OCI-M2 (cell line): ENCODE measurements at regions not wholly inside any gene's neighbourhood (a gene's known extent, or its start where the extent isn't known, plus 50 kb on each side); places are given as distances from the start of the nearest gene placed in this dataset.

Source experiments
- DNase-seq: peaks from one replicate; lab custom pipeline; 2025; ENCODE audit not compliant: unreplicated experiment; lab: John Stamatoyannopoulos, UW

DNA sequence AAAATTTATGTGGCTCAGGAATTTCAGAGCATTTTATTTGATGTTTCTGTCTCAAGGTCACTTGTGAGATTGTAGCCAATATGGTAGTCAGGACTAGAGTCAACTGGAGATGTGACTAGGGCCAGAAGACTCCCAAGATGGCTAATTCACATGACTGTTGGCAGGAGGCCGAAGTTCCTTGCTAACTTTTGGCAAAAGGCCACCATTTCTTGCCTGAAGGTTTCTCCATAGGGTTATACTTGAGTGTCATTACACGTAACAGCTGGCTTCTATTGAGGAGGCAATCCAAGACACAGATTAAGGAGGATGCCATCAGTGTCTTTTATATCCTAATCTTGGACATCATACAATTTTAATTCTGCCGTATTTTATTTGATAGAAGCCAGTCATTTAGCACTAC lies 162.3 kb upstream of the MAOA start:
- DNase-seq: no peak

DNA sequence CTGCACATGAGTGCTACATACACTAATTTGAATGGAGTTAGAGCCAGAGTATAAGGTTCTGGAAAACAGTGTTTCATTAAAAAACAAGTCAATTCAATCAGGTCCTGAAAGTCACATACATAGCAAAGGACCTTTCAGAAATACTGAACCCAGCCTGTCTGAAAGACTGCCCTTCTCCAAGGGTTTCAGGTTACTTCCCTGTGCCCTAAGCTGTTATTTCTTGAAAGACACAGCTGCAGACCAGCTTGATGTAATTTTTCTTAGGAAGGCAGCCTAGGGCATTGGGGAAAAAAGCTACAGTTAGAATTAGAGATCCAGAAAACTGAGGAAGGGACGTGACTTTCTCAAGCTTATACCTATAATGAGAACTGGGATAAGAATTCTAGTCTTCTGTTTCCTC lies 155.9 kb upstream of the MAOA start:
- DNase-seq: no peak

DNA sequence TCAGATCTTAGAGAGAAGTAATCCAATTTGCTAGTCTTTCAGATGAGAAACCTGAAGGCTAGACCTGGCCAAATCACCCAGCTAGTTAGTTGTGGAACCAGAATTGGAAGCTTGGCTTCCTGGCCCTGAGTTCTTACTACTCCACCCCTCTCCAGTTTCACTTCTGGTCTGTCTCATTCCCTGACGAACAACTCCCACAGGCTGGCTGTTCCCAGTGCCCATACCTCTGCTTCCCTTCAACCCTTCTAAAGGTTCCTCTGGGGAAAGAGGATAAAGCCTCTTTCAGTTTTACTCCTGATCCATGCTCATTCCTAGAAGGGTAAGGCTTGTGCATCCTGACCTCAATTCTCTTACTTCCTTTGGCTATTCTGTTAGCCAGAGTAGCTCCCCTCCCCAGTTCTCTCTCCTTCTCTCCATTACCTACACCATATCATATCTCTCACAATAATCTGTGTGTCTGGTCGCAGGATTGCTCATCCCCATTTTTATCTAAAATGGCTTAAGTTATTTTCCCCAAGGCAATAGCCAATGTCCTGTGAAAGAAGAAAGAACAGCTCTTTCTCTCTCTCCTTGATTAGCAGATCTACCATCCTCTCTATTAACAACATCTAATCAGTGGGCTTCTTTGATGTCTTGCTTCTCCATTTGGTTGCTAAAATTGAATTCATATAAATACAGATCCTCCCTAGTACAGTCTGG lies 155.0 kb upstream of the MAOA start:
- no peak for DNase-seq

DNA sequence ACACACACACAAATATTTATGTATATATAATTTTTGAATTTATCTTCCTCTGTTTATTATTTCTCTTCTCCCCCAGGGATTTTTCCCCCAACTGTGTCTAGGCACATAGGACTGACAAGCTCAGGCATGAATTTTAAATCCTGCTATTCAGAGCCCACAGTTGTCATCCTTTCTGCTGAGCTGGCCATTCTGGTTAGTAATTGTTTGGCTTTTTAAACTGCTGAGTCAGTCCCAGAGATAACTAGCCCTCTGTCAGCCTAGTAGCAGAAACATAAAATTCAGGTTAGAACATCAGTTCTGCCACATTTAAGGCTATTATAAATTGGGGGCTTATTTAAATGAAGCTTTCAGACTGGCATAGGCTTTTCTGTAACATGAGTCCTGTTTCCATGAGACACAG lies 151.7 kb upstream of the MAOA start:
- no peak for DNase-seq

GRCh38 chrX:43505769-43506168 lies 150.3 kb upstream of the MAOA start:
- DNase-seq: no peak

DNA sequence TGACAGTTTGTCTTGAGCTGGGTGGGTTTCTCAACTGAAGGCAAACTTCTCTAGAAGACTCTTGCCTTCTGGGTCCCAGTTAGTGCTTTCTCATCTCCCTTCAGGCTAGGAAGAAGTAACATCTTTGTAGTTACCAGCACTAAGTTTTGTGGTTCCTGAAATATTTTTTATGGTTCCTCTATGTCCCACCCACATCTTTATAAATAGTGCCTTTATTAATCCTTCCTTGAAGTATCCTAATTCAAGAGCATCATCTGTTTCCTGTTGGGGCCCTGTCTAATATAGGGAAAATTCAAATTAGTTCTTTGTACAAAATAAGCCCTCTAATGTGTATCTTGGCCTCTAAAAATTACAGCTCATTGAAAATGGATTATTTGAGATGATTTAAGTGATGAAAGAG lies 147.4 kb upstream of the MAOA start:
- no peak for DNase-seq

DNA sequence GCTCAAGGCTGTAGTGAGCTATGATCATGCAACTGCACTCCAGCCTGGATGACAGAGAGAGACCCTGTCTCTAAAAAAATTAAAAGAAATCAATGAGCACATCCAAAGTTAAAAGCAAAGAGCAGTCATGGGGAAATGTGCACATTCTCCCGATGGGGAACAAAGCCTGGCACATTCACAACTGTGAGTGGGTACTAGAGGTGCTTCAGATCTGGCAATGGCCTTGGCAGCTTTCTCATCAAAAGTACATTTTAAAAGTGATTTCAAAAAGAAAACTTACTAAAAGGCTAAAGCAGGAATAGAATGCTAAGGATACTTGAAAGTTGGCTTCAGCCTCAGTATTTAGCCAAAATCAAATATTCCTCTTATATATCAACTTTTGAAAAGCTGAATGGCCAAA lies 145.9 kb upstream of the MAOA start:
- DNase-seq: no peak

GRCh38 chrX:43513085-43513484 lies 143.0 kb upstream of the MAOA start:
- no peak for DNase-seq

GRCh38 chrX:43514820-43515219 lies 141.3 kb upstream of the MAOA start:
- no peak for DNase-seq

- DNase-seq: no peak
These were observed 133.5 kb upstream of the MAOA start for GRCh38 chrX:43522582-43522981.

DNA sequence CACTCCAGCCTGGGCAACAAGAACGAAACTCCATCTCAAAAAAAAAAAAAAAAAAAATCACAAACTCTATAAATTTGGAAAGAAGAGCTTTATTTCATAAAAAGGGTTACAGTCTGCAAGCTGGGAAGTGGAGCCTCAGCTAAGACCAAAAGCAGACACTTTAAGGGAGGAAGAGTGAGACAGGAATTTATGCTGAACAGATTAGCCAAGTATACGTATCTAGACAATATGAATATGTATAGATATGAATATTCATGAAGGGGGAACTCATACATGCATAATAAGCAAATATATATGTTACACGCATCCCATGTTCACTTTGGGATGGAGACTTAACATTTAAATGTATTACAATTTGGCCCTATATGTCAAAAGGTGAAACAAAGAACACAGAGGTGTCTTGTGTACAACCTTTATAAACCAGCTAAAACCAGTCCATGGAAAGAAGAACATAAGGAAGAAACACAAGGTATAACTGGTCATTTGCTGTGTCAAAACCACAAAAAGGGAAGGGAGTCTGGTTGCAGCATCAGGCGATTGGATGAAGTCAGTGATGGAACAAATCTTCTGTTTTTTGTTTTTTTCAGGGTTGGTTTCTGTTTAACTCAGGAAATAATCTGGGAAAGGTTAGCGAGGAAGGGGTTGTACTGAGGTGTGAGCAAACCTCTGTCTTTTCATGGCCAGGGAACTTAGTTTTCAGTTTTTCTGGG lies 130.0 kb upstream of the MAOA start:
- DNase-seq: no peak

DNA sequence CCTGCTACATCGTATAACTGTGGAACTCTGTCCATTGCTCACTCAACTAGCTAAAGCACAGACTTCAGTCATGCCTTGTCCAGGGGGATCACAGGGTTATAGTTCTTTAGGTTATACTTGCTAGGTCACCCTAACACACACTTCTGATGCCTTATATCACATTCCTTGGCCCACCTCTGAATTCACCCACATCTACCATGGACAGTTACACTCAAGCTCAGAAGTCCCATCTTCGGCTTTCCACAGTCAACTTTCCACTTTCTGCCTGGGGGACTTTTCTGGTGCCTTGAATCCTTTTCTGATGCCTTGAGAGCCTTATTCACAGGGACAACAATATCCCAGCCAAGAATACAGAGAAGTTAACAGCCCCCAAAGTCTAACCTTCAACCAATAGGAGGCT lies 129.2 kb upstream of the MAOA start:
- no peak for DNase-seq

DNA sequence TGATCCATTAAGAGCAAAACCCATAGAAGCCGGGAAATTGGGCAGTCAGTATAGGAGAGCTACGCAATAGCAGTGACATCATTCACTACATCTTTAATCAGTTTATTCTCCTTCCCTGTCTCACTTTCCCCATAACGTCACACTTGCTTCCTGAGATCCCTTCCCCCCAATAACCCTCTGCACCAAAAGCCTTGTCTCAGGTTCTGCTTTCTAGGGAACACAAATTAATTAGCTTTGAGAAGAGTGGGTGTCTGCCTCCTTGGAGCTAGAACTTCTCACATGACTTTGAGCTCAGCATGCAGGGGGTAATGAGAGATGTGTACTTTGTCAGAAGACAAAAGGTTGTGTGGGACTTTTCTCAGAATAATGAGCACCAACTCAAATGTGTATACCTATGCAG lies 128.3 kb upstream of the MAOA start:
- DNase-seq: no peak

GRCh38 chrX:43530837-43531236 lies 125.3 kb upstream of the MAOA start:
- no peak for DNase-seq

- no peak for DNase-seq
These were observed 115.8 kb upstream of the MAOA start for GRCh38 chrX:43540318-43540717.

DNA sequence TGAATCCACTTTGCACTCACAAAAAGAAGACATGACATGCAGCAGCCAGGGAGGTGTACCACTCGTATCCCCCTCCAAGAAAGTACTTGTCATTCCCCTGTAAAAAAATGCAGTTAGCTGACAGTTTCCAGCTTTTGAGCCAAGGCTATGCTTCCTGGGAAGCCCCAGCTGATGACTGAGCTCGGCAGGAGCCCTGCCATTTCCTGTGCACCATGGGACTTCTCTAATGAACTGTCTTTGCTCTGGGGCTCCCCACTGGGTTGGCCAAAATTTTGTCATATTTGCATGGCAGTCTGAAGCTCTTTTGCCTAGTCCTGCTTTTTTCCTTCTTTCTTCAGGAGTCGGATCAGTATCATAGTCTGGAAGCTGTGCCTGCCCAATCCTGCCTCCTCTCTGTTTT lies 104.5 kb upstream of the MAOA start:
- DNase-seq: no peak

DNA sequence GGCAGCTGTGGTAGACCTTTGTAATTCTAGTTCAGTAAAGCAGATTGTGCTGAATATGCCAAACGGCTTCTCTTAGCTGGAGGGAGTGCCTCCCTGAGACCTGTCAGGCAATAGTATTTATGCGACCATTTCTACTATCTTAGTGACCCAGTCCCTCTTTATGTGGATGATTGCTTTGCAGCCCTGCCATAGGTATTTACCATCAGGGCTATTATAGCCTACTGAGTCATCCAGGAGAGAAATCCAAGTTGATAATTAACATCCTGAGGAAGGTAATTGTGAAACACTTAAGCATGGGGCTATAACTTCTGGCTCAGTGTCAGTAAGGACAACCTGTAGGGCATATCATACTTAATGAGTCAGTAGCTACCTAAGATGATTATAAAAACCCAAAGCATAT lies 103.9 kb upstream of the MAOA start:
- no peak for DNase-seq

GRCh38 chrX:43552703-43553102 lies 103.4 kb upstream of the MAOA start:
- DNase-seq: no peak

DNA sequence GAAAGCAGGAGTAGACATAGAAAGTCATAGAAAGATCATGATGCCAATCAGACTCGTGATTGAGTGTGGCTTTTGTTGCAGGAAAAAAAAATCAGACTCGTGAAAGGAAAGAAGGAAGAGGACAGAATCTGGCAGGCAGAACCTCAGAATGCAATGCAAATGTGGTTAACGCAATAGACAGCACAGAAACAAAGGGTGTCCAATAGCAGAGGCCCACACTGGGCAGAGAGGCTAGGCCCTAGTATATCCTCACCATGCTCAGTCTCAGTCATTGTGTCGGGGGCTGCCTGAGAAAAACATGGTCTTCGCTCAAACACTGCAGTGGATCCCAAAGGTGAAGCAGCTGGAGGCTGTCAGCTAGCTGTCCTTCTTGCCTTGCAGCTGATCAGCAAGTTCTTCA lies 102.8 kb upstream of the MAOA start:
- DNase-seq: no peak

DNA sequence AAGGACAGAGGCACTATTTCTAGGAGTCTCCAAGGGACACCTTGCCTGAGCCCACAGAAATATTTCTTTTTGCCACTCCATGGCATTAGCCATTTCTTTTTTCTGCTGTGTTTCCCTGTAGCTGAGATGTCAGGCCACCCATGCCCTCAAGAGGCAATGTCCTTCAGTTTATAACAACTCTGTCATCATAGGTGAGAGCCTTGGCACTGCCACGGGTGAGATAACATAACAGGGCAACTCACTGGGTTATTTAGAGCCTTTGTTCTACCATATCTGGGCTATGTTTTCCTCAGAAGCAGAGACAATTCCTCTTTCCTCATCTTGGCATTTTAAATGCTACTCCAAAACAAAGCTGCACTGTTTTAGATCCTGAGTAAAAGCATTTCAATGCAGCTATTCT lies 99.9 kb upstream of the MAOA start:
- no peak for DNase-seq

DNA sequence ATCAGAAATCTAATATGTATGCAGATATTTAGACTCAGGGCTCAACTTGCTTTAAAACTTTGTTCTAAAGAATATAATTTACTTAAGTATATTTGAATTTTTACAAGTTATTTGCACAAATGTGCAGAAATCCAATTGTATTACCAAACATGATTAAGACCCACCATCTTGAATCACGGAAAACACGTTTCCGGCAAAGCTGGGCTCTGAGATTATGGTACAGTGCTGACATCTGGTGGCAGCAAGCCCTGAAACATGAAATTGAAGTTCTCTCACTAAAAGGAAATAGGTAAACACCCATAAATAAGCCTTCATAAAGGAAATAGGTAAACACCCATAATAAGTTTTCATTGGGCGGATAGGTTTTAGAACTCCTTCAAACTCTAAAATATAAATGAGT lies 98.3 kb upstream of the MAOA start:
- no peak for DNase-seq

- DNase-seq: no peak
These were observed 96.5 kb upstream of the MAOA start for GRCh38 chrX:43559644-43560043.
